LHCN-M2 (cell line): ENCODE measurements at regions not wholly inside any gene's neighbourhood (a gene's known extent, or its start where the extent isn't known, plus 50 kb on each side); places are given as distances from the start of the nearest gene placed in this dataset.

ENCODE experiments used
- DNase-seq: peaks from one replicate; pipeline ENCODE4 v3.0.0-alpha.2; 2012; ENCODE audit warnings: low read depth

GRCh38 chr2:2926858-2927175 is 450.8 kb downstream of the EIPR1 start:
- DNase-seq: no peak

GRCh38 chr2:2926009-2926857 is 451.4 kb downstream of the EIPR1 start:
- DNase-seq: no peak

GRCh38 chr2:2922156-2922555 is 455.5 kb downstream of the EIPR1 start:
- DNase-seq: no peak

GRCh38 chr2:2921011-2921720 is 456.5 kb downstream of the EIPR1 start:
- no peak for DNase-seq

GRCh38 chr2:2919574-2920365 is 457.8 kb downstream of the EIPR1 start:
- no peak for DNase-seq

GRCh38 chr2:2919026-2919425 is 458.6 kb downstream of the EIPR1 start:
- no peak for DNase-seq

- no peak for DNase-seq
Observed at GRCh38 chr2:2916621-2917020, 461.0 kb downstream of the EIPR1 start.

GRCh38 chr2:2914252-2914651 is 463.4 kb downstream of the EIPR1 start:
- no peak for DNase-seq

GRCh38 chr2:2913601-2914120 is 464.0 kb downstream of the EIPR1 start:
- DNase-seq: no peak

GRCh38 chr2:2912731-2913130 is 464.9 kb downstream of the EIPR1 start:
- no peak for DNase-seq

- no peak for DNase-seq
Observed at GRCh38 chr2:2912293-2912692, 465.3 kb downstream of the EIPR1 start.

- no peak for DNase-seq
Observed at GRCh38 chr2:2910259-2910658, 467.4 kb downstream of the EIPR1 start.

- no peak for DNase-seq
Observed at GRCh38 chr2:2909086-2910035, 468.3 kb downstream of the EIPR1 start.

- DNase-seq: no peak
Observed at GRCh38 chr2:2906091-2906490, 471.5 kb downstream of the EIPR1 start.

GRCh38 chr2:2904721-2905350 is 472.8 kb downstream of the EIPR1 start:
- DNase-seq: no peak

- no peak for DNase-seq
Observed at GRCh38 chr2:2902547-2903281, 474.9 kb downstream of the EIPR1 start.

GRCh38 chr2:2901384-2902345 is 476.0 kb downstream of the EIPR1 start:
- DNase-seq: no peak

- DNase-seq: no peak
Observed at GRCh38 chr2:2899826-2900225, 477.8 kb downstream of the EIPR1 start.

GRCh38 chr2:2898744-2899143 is 478.9 kb downstream of the EIPR1 start:
- no peak for DNase-seq
